SK-N-SH (cell line): ENCODE measurements at regions not wholly inside any gene's neighbourhood (a gene's known extent, or its start where the extent isn't known, plus 50 kb on each side); places are given as distances from the start of the nearest gene placed in this dataset.
"Not testable (repeated sequence)": the region's sequence is repeated elsewhere in the genome, so short reads cannot be mapped to it uniquely, and the experiment has no call there.

ENCODE experiments used
- CTCF ChIA-PET: fragments of 300-600, 350-600 bp; formaldehyde crosslinking; extraction: SDS; loops from one replicate; lab custom pipeline; 2021; lab: Yijun Ruan, JAX
- POLR2A ChIA-PET: fragments of 350-600 bp; sonication (Branson Sonifier 250); formaldehyde crosslinking; extraction: SDS; loops from one replicate; lab custom pipeline; 2020; ENCODE audit warnings: antibody characterized with exemption, inconsistent platforms; lab: Yijun Ruan, JAX
- DNase-seq: peaks from one replicate; pipeline ENCODE4 v3.0.0; 2012
- H2AFZ ChIP-seq: fragments of 200-600 bp; sonication (generic); 2 replicates; pipeline ENCODE4 v1.8.1; 2016; ENCODE audit warnings: antibody characterized with exemption, mild to moderate bottlenecking, low read depth
- H3F3A ChIP-seq: fragments of 200-600 bp; sonication (generic); replicated peaks from 2 replicates; pipeline ENCODE3; 2016; ENCODE audit warnings: antibody characterized with exemption, mild to moderate bottlenecking; ENCODE audit not compliant: insufficient read depth
- H3K27ac ChIP-seq, 2 experiments: fragments of 200-500 bp in 1 of 2; fragments of 200-600 bp in 1 of 2; sonication (Bioruptor generic) in 1 of 2; sonication (generic), shearing (Covaris generic) in 1 of 2; 2 replicates each; pipeline versions ENCODE4 v1.5.1 to v1.6.1; 2014 to 2016; ENCODE audit warnings: low read depth in 2 of 2, inconsistent platforms in 1 of 2, low read length in 1 of 2, mild to moderate bottlenecking in 1 of 2, mixed read lengths in 1 of 2
- H3K27me3 ChIP-seq: fragments of 200-600 bp; sonication (generic), shearing (Covaris generic); 2 replicates; pipeline ENCODE4 v1.6.1; 2016; ENCODE audit warnings: mixed run types; ENCODE audit not compliant: insufficient read depth
- H3K36me3 ChIP-seq, 2 experiments: fragments of 200-500 bp in 1 of 2; fragments of 200-600 bp in 1 of 2; sonication (Bioruptor generic) in 1 of 2; sonication (generic) in 1 of 2; replicated peaks in 1 of 2; 2 replicates each; pipeline versions ENCODE3 to v1.5.1; 2014 to 2016; ENCODE audit warnings: low read length in 1 of 2, mild to moderate bottlenecking in 1 of 2; ENCODE audit not compliant: insufficient read depth in 2 of 2, control insufficient read depth in 1 of 2
- H3K4me1 ChIP-seq, 2 experiments: fragments of 200-500 bp in 1 of 2; fragments of 200-600 bp in 1 of 2; sonication (Bioruptor generic) in 1 of 2; sonication (generic), shearing (Covaris generic) in 1 of 2; 2 replicates each; pipeline versions ENCODE4 v1.5.1 to v1.6.1; 2014 to 2016; ENCODE audit warnings: low read depth in 1 of 2, low read length in 1 of 2, mixed run types in 1 of 2; ENCODE audit not compliant: insufficient read depth in 2 of 2, control insufficient read depth in 1 of 2
- H3K4me2 ChIP-seq: fragments of 200-600 bp; sonication (generic), shearing (Covaris generic); 2 replicates; pipeline ENCODE4 v1.6.1; 2017; ENCODE audit warnings: mixed run types
- H3K4me3 ChIP-seq, 2 experiments: fragments of 200-500 bp in 1 of 2; fragments of 200-600 bp in 1 of 2; sonication (Bioruptor generic) in 1 of 2; sonication (generic), shearing (Covaris generic) in 1 of 2; 2 replicates each; pipeline versions ENCODE4 v1.5.1 to v1.8.1; 2014 to 2016; ENCODE audit warnings: low read depth in 2 of 2, inconsistent platforms in 1 of 2, low read length in 1 of 2, mild to moderate bottlenecking in 1 of 2, mixed read lengths in 1 of 2, moderate library complexity in 1 of 2
- H3K79me2 ChIP-seq: fragments of 200-600 bp; sonication (generic); 2 replicates; pipeline ENCODE4 v1.8.1; 2017; ENCODE audit warnings: mild to moderate bottlenecking; ENCODE audit not compliant: insufficient read depth
- H3K9ac ChIP-seq: fragments of 200-600 bp; sonication (generic); 2 replicates; pipeline ENCODE4 v1.6.1; 2017; ENCODE audit warnings: mixed run types
- H3K9me2 ChIP-seq: fragments of 200-600 bp; sonication (generic); 2 replicates; pipeline ENCODE4 v1.6.1; 2017; ENCODE audit warnings: mixed run types
- H3K9me3 ChIP-seq: fragments of 200-600 bp; sonication (generic); 2 replicates; pipeline ENCODE4 v1.6.1; 2017; ENCODE audit warnings: mixed run types, mild to moderate bottlenecking, moderate library complexity
- H4K20me1 ChIP-seq: fragments of 200-600 bp; sonication (generic); 2 replicates; pipeline ENCODE4 v1.6.1; 2017; ENCODE audit warnings: mild to moderate bottlenecking, mixed run types; ENCODE audit not compliant: insufficient read depth
- CHD2 ChIP-seq: fragments of 150-350 bp; IDR thresholded peaks from 2 replicates; pipeline ENCODE4 v1.6.1; 2018; ENCODE audit warnings: low read length; ENCODE audit not compliant: partially characterized antibody
- ELF1 ChIP-seq: IDR thresholded peaks from 2 replicates; pipeline ENCODE4 v1.4.0; 2012
- EZH2phosphoT487 ChIP-seq: fragments of 200-600 bp; sonication (generic); IDR thresholded peaks from 2 replicates; pipeline ENCODE4 v1.6.1; 2017; ENCODE audit warnings: low read depth, mixed run types, mild to moderate bottlenecking, antibody characterized with exemption, moderate library complexity, borderline replicate concordance
- JUND ChIP-seq: IDR thresholded peaks from 2 replicates; pipeline ENCODE4 v1.4.0; 2012
- REST ChIP-seq: IDR thresholded peaks from 2 replicates; pipeline ENCODE4 v1.6.1; 2012; ENCODE audit warnings: mild to moderate bottlenecking, low read depth, low read length, moderate library complexity
- RFX5 ChIP-seq: IDR thresholded peaks from 2 replicates; pipeline ENCODE4 v1.6.1; 2012; ENCODE audit warnings: mild to moderate bottlenecking, improper control_type of control experiment, low read length
- RXRA ChIP-seq: IDR thresholded peaks from 2 replicates; pipeline ENCODE4 v1.4.0; 2012; ENCODE audit warnings: low read depth, mild to moderate bottlenecking, borderline replicate concordance
- TAF1 ChIP-seq: IDR thresholded peaks from 2 replicates; pipeline ENCODE4 v1.6.1; 2012; ENCODE audit warnings: low read depth, mild to moderate bottlenecking, low read length, moderate library complexity, borderline replicate concordance
- USF2 ChIP-seq: fragments of 150-350 bp; IDR thresholded peaks from 2 replicates; pipeline ENCODE4 v1.6.1; 2017; ENCODE audit warnings: antibody characterized with exemption, low read length, low read depth, borderline replicate concordance
- YY1 ChIP-seq: IDR thresholded peaks from 2 replicates; pipeline ENCODE4 v1.4.0; 2012; ENCODE audit warnings: low read depth, mild to moderate bottlenecking
- WGBS: methylation state at CpG from one replicate; pipeline ENCODE4 v1.1.6; 2017; ENCODE audit warnings: low lambda C conversion rate; 5-methylcytosine and 5-hydroxymethylcytosine counted together

- H3K27me3 ChIP-seq, H3F3A ChIP-seq, H2AFZ ChIP-seq, H3K9me3 ChIP-seq, H3K79me2 ChIP-seq, H3K27ac ChIP-seq, H3K36me3 ChIP-seq, DNase-seq, H3K9ac ChIP-seq, H3K9me2 ChIP-seq, H3K4me2 ChIP-seq, H3K4me3 ChIP-seq, H4K20me1 ChIP-seq: not testable (repeated sequence)
- WGBS = 81% methylated on average over 4 of the region's 5 CpGs
- peaks cover 0 to 11% of the 10 kb centered on the region in 2 experiments; a peak in 1 of 4 replicates for H3K4me1 ChIP-seq
- ChIA-PET CTCF (interaction anchor here (1.1 to 5.8 kb wide), 4 partner anchors 25 to 166 kb away, joined by 3 to 26 read pairs (median 3); no protein-coding TSS in a partner anchor), POLR2A (interaction anchor here (1.0 kb wide), 1 partner anchor 10 kb away, joined by 4 read pairs; no protein-coding TSS in a partner anchor)
Observed at GRCh38 chr21:31513541-31513940, 146.0 kb upstream of the SOD1 start.

- H3K36me3 ChIP-seq, H3K9me3 ChIP-seq, H3K79me2 ChIP-seq, H3K27me3 ChIP-seq, H4K20me1 ChIP-seq, H3K27ac ChIP-seq, H3K9ac ChIP-seq, DNase-seq, H3K4me3 ChIP-seq, H2AFZ ChIP-seq, H3K9me2 ChIP-seq, POLR2A ChIA-PET, H3K4me2 ChIP-seq, H3F3A ChIP-seq: not testable (repeated sequence)
- CTCF ChIA-PET = interaction anchor here (1.0 kb wide), 1 partner anchor 313 kb away, joined by 3 read pairs; no protein-coding TSS in a partner anchor
- 58% methylated on average over 4 of the region's 4 CpGs for WGBS
- peaks cover 0 to 11% of the 10 kb centered on the region in 2 experiments; a peak in 1 of 4 replicates for H3K4me1 ChIP-seq
Observed at GRCh38 chr21:31511999-31512398, 147.5 kb upstream of the SOD1 start.

- ChIA-PET POLR2A (no interaction called here), CTCF (interaction anchor here (1.0 kb wide), 1 partner anchor 313 kb away, joined by 3 read pairs; no protein-coding TSS in a partner anchor)
- H4K20me1 ChIP-seq = no peaks in the 10 kb centered on the region
- H3K9me2 ChIP-seq = no peaks in the 10 kb centered on the region
- H3K27me3 ChIP-seq = no peaks in the 10 kb centered on the region
- no peak overlapping the region for H2AFZ ChIP-seq
- no peak overlapping the region for H3K4me2 ChIP-seq
- H3K36me3 ChIP-seq = no peaks in the 10 kb centered on the region
- peaks cover 0 to 11% of the 10 kb centered on the region in 2 experiments; a peak in 1 of 4 replicates for H3K4me1 ChIP-seq
- 86% methylated on average over 5 of the region's 7 CpGs for WGBS
- no peak for DNase-seq
- no peaks in the 10 kb centered on the region for H3F3A ChIP-seq
- no peak overlapping the region for H3K4me3 ChIP-seq
- H3K27ac ChIP-seq = no peak overlapping the region
- H3K9ac ChIP-seq = no peak overlapping the region
- no peaks in the 10 kb centered on the region for H3K9me3 ChIP-seq
- no peaks in the 10 kb centered on the region for H3K79me2 ChIP-seq
- TF ChIP-seq ELF1 (no peak), REST (no peak), TAF1 (no peak), RXRA (no peak), USF2 (no peak), JUND (no peak), EZH2phosphoT487 (no peak), RFX5 (no peak), CHD2 (no peak), YY1 (no peak)
Observed at GRCh38 chr21:31511258-31511657, 148.2 kb upstream of the SOD1 start.
